Breast epithelium (tissue), 4 donors: ENCODE measurements at regions not wholly inside any gene's neighbourhood (a gene's known extent, or its start where the extent isn't known, plus 50 kb on each side); places are given as distances from the start of the nearest gene placed in this dataset.

Experiments used
- DNase-seq, 2 donors: peaks; one replicate each; pipeline ENCODE4 v3.0.0-alpha.2; 2019; ENCODE audit warnings: low spot score in 2 of 2
- H3K27ac ChIP-seq, 2 donors: fragments of 200-600 bp; sonication (generic) in 1 of 2; one replicate each; pipeline ENCODE4 v1.5.1; 2016 to 2019; ENCODE audit warnings: mild to moderate bottlenecking in 1 of 2
- H3K27me3 ChIP-seq, 2 donors: fragments of 200-600 bp; sonication (generic) in 1 of 2; one replicate each; pipeline versions ENCODE4 v1.5.1 to v1.6.0; 2017 to 2019; ENCODE audit warnings: control low read depth in 1 of 2, mild to moderate bottlenecking in 1 of 2
- H3K36me3 ChIP-seq: fragments of 200-600 bp; one replicate; pipeline ENCODE4 v1.5.1; 2019
- H3K4me1 ChIP-seq, 2 donors: fragments of 200-600 bp; sonication (generic); one replicate each; pipeline ENCODE4 v1.5.1; 2016 to 2019; ENCODE audit warnings: control low read depth in 1 of 2
- H3K4me3 ChIP-seq, 3 donors: fragments of 200-600 bp; sonication (generic); 1 replicate in 2 of 3; 2 replicates in 1 of 3; pipeline ENCODE4 v1.5.1; 2016 to 2019; ENCODE audit warnings: mild to moderate bottlenecking in 3 of 3, moderate library complexity in 2 of 3
- H3K9me3 ChIP-seq, 2 donors: fragments of 200-600 bp; sonication (generic) in 1 of 2; one replicate each; pipeline ENCODE4 v1.5.1; 2016 to 2019; ENCODE audit warnings: control low read depth in 1 of 2
- POLR2A ChIP-seq: fragments of 450-650 bp; IDR thresholded peaks from one replicate; pipeline ENCODE4 v1.6.1; 2016; ENCODE audit warnings: antibody characterized with exemption, mild to moderate bottlenecking, moderate library complexity
- POLR2AphosphoS5 ChIP-seq, 3 donors: sonication (generic); formaldehyde crosslinking; IDR thresholded peaks; one replicate each; pipeline ENCODE4 v1.6.1; 2017; ENCODE audit warnings: antibody characterized with exemption in 3 of 3
- intact Hi-C: fragments of 100-400 bp; cut with DNase I; formaldehyde crosslinking; loops from one replicate; pipeline ENCODE4 v1.15.1; 2023; ENCODE audit warnings: low total_unique reads
- TF ChIP-seq, protein P1 (sequence below), 3 donors: fragments of 450-650 bp; IDR thresholded peaks; one replicate each; pipeline ENCODE4 v1.5.1; 2016 to 2017; ENCODE audit warnings: antibody characterized with exemption in 3 of 3, mild to moderate bottlenecking in 3 of 3, moderate library complexity in 3 of 3

DNA sequence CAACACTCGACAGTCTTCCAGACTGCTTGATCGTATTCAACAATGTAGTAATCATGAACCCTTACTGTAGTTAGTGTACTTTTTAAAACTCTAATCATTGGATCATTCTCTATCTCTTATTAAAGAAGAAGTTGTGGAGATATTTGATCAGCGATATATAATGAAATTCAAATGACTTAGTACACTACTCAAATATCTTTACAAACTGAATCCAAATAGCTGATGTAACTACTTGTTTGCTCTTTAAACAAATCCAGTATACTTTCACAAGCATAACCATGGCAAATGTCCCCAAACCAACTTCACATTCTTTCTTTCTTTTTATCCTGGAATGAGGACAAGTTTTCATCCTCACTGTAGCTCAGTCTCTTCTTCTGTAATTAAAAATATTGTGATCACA lies 1569.9 kb upstream of the ADGRL3 start:
- Histone ChIP-seq H3K27ac (no peak overlapping the region), H3K36me3 (no peaks in the 10 kb centered on the region), H3K4me1 (no peaks in the 10 kb centered on the region), H3K4me3 (no peak overlapping the region), H3K9me3 (no peaks in the 10 kb centered on the region), H3K27me3 (no peaks in the 10 kb centered on the region)
- intact Hi-C loops: no loop called here
- TF ChIP-seq POLR2A (no peak), POLR2AphosphoS5 (IDR thresholded peaks at IDR 0.05) (no peak)
- TF ChIP-seq, protein P1, sequence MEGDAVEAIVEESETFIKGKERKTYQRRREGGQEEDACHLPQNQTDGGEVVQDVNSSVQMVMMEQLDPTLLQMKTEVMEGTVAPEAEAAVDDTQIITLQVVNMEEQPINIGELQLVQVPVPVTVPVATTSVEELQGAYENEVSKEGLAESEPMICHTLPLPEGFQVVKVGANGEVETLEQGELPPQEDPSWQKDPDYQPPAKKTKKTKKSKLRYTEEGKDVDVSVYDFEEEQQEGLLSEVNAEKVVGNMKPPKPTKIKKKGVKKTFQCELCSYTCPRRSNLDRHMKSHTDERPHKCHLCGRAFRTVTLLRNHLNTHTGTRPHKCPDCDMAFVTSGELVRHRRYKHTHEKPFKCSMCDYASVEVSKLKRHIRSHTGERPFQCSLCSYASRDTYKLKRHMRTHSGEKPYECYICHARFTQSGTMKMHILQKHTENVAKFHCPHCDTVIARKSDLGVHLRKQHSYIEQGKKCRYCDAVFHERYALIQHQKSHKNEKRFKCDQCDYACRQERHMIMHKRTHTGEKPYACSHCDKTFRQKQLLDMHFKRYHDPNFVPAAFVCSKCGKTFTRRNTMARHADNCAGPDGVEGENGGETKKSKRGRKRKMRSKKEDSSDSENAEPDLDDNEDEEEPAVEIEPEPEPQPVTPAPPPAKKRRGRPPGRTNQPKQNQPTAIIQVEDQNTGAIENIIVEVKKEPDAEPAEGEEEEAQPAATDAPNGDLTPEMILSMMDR (IDR thresholded peaks at IDR 0.05): no peak
- no peak for DNase-seq

DNA sequence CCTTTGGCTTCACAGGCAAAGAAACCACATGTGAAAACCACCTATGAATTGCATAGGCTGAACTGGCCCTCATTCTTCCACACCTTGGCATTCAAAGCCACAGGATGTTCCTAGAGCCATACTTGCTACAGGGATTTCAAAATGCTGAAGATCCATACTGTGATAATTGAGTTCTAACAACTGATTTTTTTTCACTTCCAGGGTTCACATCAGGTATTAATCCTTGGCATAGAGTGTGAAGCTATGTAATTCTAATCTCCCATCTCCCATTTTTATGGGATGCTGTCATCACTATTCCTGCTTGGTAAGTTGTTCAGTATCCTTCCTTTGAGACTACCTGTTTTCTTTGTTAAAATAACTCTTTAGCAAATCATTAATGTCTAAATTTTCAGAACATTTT lies 1569.2 kb upstream of the ADGRL3 start:
- TF ChIP-seq, protein P1 (IDR thresholded peaks at IDR 0.05): no peak
- no peak for TF ChIP-seq POLR2AphosphoS5 (IDR thresholded peaks at IDR 0.05)
- TF ChIP-seq POLR2A: no peak
- no peaks in the 10 kb centered on the region for H3K36me3 ChIP-seq
- H3K27ac ChIP-seq: no peak overlapping the region
- H3K27me3 ChIP-seq: no peaks in the 10 kb centered on the region
- intact Hi-C loops: no loop called here
- H3K9me3 ChIP-seq: no peaks in the 10 kb centered on the region
- no peak for DNase-seq
- H3K4me3 ChIP-seq: no peak overlapping the region
- no peaks in the 10 kb centered on the region for H3K4me1 ChIP-seq

DNA sequence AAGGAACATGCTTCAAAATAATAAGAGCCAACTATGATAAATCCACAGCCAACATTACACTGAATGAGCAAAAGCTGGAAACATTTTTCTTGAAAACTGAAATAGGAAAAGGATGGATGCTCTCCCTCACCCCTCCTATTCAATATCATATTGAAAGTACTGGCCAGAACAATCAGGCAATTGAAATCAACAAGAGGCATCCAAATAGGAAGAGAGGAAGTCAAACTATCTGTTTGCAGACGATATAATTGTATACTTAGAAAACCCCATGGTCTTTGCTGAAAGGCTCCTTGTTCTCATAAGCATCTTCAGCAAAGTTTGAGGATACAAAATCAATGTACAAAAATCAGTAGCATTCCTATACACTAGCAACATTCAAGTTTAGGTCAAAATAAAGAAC lies 1562.5 kb upstream of the ADGRL3 start:
- no peak for DNase-seq
- Histone ChIP-seq H3K36me3 (no peaks in the 10 kb centered on the region), H3K4me1 (no peaks in the 10 kb centered on the region), H3K27me3 (no peaks in the 10 kb centered on the region), H3K4me3 (no peak overlapping the region), H3K9me3 (no peaks in the 10 kb centered on the region), H3K27ac (no peak overlapping the region)
- TF ChIP-seq, protein P1 (IDR thresholded peaks at IDR 0.05): no peak
- TF ChIP-seq POLR2A (no peak), POLR2AphosphoS5 (IDR thresholded peaks at IDR 0.05) (no peak)
- intact Hi-C loops: no loop called here

GRCh38 chr4:59643682-59644081 lies 1556.4 kb upstream of the ADGRL3 start:
- intact Hi-C loops: no loop called here
- TF ChIP-seq POLR2AphosphoS5 (IDR thresholded peaks at IDR 0.05) (no peak), POLR2A (no peak)
- TF ChIP-seq, protein P1 (IDR thresholded peaks at IDR 0.05): no peak

GRCh38 chr4:59644765-59645164 lies 1555.4 kb upstream of the ADGRL3 start:
- Histone ChIP-seq H3K27me3 (no peaks in the 10 kb centered on the region), H3K4me3 (no peak overlapping the region), H3K36me3 (no peaks in the 10 kb centered on the region), H3K27ac (no peak overlapping the region), H3K9me3 (no peaks in the 10 kb centered on the region), H3K4me1 (no peaks in the 10 kb centered on the region)
- no peak for TF ChIP-seq POLR2A
- no peak for TF ChIP-seq POLR2AphosphoS5 (IDR thresholded peaks at IDR 0.05)
- TF ChIP-seq, protein P1 (IDR thresholded peaks at IDR 0.05): no peak
- intact Hi-C loops: no loop called here
- no peak for DNase-seq

More at GRCh38 chr4:59643682-59644081, 1556.4 kb upstream of the ADGRL3 start:
- no peaks in the 10 kb centered on the region for H3K9me3 ChIP-seq
- H3K4me3 ChIP-seq: no peak overlapping the region
- no peaks in the 10 kb centered on the region for H3K27me3 ChIP-seq
- no peaks in the 10 kb centered on the region for H3K4me1 ChIP-seq
- DNase-seq: no peak
- H3K27ac ChIP-seq: no peak overlapping the region
- H3K36me3 ChIP-seq: no peaks in the 10 kb centered on the region
